Tibial nerve (tissue), 4 donors: ENCODE measurements at regions not wholly inside any gene's neighbourhood (a gene's known extent, or its start where the extent isn't known, plus 50 kb on each side); places are given as distances from the start of the nearest gene placed in this dataset.
"Not testable (repeated sequence)": the region's sequence is repeated elsewhere in the genome, so short reads cannot be mapped to it uniquely, and the experiment has no call there.

Source experiments
- DNase-seq, 2 donors: peaks; one replicate each; pipeline ENCODE4 v3.0.0-alpha.2; 2019; ENCODE audit warnings: low spot score in 2 of 2
- H3K27ac ChIP-seq, 4 donors: fragments of 200-600 bp; sonication (generic) in 3 of 4; one replicate each; pipeline ENCODE4 v1.5.1; 2017 to 2019; ENCODE audit warnings: mild to moderate bottlenecking in 1 of 4
- H3K27me3 ChIP-seq, 2 donors: fragments of 200-600 bp; sonication (generic) in 1 of 2; one replicate each; pipeline versions ENCODE4 v1.5.1 to v1.6.0; 2017 to 2019
- H3K36me3 ChIP-seq, 3 donors: fragments of 200-600 bp; sonication (generic); one replicate each; pipeline ENCODE4 v1.5.1; 2018 to 2019
- H3K4me1 ChIP-seq, 4 donors: fragments of 200-600 bp; sonication (generic) in 3 of 4; one replicate each; pipeline ENCODE4 v1.5.1; 2017 to 2019
- H3K4me3 ChIP-seq, 4 donors: fragments of 200-600 bp; sonication (generic) in 3 of 4; one replicate each; pipeline ENCODE4 v1.5.1; 2017 to 2019; ENCODE audit warnings: mild to moderate bottlenecking in 1 of 4, moderate library complexity in 1 of 4
- H3K9me3 ChIP-seq, 4 donors: fragments of 200-600 bp; sonication (generic) in 3 of 4; one replicate each; pipeline ENCODE4 v1.5.1; 2017 to 2019
- CTCF ChIP-seq, 5 experiments: fragments of 200-600 bp in 3 of 5; fragments of 450-650 bp in 2 of 5; sonication (generic) in 3 of 5; IDR thresholded peaks; one replicate each; pipeline ENCODE4 v1.5.1; 2016 to 2019; ENCODE audit warnings: antibody characterized with exemption in 5 of 5, mild to moderate bottlenecking in 3 of 5, moderate library complexity in 2 of 5
- EP300 ChIP-seq, 2 donors: sonication (generic); formaldehyde crosslinking; IDR thresholded peaks; one replicate each; pipeline ENCODE4 v1.6.1; 2017; ENCODE audit warnings: antibody characterized with exemption in 2 of 2, mild to moderate bottlenecking in 1 of 2
- POLR2A ChIP-seq, 2 donors: fragments of 450-650 bp; IDR thresholded peaks; one replicate each; pipeline ENCODE4 v1.6.1; 2017; ENCODE audit warnings: antibody characterized with exemption in 2 of 2, mild to moderate bottlenecking in 2 of 2, moderate library complexity in 2 of 2
- WGBS, 2 donors: methylation state at CpG; one replicate each; pipeline ENCODE4 v1.1.5; 2018; 5-methylcytosine and 5-hydroxymethylcytosine counted together

GRCh38 chr7:101727184-101727583 is 90.2 kb upstream of the CUX1 start:
- TF ChIP-seq CTCF (IDR thresholded peaks at IDR 0.05) (no peak), POLR2A (IDR thresholded peaks at IDR 0.05) (no peak), EP300 (IDR thresholded peaks at IDR 0.05) (no peak)
- H3K9me3 ChIP-seq, result peaks cover 0 to 7% (median 0%) of the 10 kb centered on the region in 4 donors
- no peaks in the 10 kb centered on the region for H3K36me3 ChIP-seq
- WGBS, 2 donors, result 91 to 94% methylated on average over 5 to 6 of the region's 6 CpGs
- no peak overlapping the region for H3K27ac ChIP-seq
- no peak for DNase-seq
- H3K4me1 ChIP-seq, result no peaks in the 10 kb centered on the region
- H3K4me3 ChIP-seq, result no peak overlapping the region
- H3K27me3 ChIP-seq, result no peaks in the 10 kb centered on the region

GRCh38 chr7:101728128-101728527 is 89.3 kb upstream of the CUX1 start:
- 64 to 67% methylated on average over 10 of the region's 10 CpGs for WGBS, 2 donors
- peaks cover 0 to 2% (median 0%) of the 10 kb centered on the region in 4 donors for H3K4me1 ChIP-seq
- H3K36me3 ChIP-seq, result no peaks in the 10 kb centered on the region
- no peak overlapping the region for H3K27ac ChIP-seq
- no peak overlapping the region for H3K4me3 ChIP-seq
- no peak for TF ChIP-seq EP300 (IDR thresholded peaks at IDR 0.05)
- TF ChIP-seq POLR2A (IDR thresholded peaks at IDR 0.05), result no peak
- no peak for TF ChIP-seq CTCF (IDR thresholded peaks at IDR 0.05)
- no peaks in the 10 kb centered on the region for H3K27me3 ChIP-seq
- DNase-seq, result no peak
- H3K9me3 ChIP-seq, result peaks cover 0 to 7% (median 0%) of the 10 kb centered on the region in 4 donors

GRCh38 chr7:101728873-101729240 is 88.6 kb upstream of the CUX1 start:
- not testable (repeated sequence) for H3K27ac ChIP-seq, DNase-seq, H3K27me3 ChIP-seq, H3K36me3 ChIP-seq, H3K4me1 ChIP-seq, H3K4me3 ChIP-seq, H3K9me3 ChIP-seq
- WGBS, 2 donors, result 73 to 74% methylated on average over 6 of the region's 6 CpGs

GRCh38 chr7:101729241-101729883 is 88.1 kb upstream of the CUX1 start:
- Histone ChIP-seq H3K9me3 (no peaks in the 10 kb centered on the region), H3K4me1 (peaks cover 0 to 13% (median 3%) of the 10 kb centered on the region in 4 donors), H3K4me3 (no peak overlapping the region), H3K27me3 (no peaks in the 10 kb centered on the region), H3K27ac (no peak overlapping the region), H3K36me3 (no peaks in the 10 kb centered on the region)
- TF ChIP-seq CTCF (IDR thresholded peaks at IDR 0.05) (no peak), EP300 (IDR thresholded peaks at IDR 0.05) (no peak), POLR2A (IDR thresholded peaks at IDR 0.05) (no peak)
- no peak for DNase-seq
- WGBS, 2 donors, result 79 to 87% methylated on average over 14 to 15 of the region's 15 CpGs

GRCh38 chr7:101731502-101732084 is 85.8 kb upstream of the CUX1 start:
- Histone ChIP-seq H3K4me3 (no peak overlapping the region), H3K9me3 (no peaks in the 10 kb centered on the region), H3K4me1 (peaks cover 0 to 13% (median 3%) of the 10 kb centered on the region in 4 donors), H3K36me3 (no peaks in the 10 kb centered on the region), H3K27me3 (no peaks in the 10 kb centered on the region), H3K27ac (no peak overlapping the region)
- WGBS, 2 donors, result 65% methylated on average over 11 of the region's 11 CpGs
- TF ChIP-seq CTCF (IDR thresholded peaks at IDR 0.05), result no peak
- TF ChIP-seq EP300 (IDR thresholded peaks at IDR 0.05), result no peak
- TF ChIP-seq POLR2A (IDR thresholded peaks at IDR 0.05), result no peak
- DNase-seq, result no peak
